ENCODE measurements at regions not wholly inside any gene's neighbourhood (a gene's known extent, or its start where the extent isn't known, plus 50 kb on each side); places are given as distances from the start of the nearest gene placed in this dataset.
"Not testable (repeated sequence)": the region's sequence is repeated elsewhere in the genome, so short reads cannot be mapped to it uniquely, and the experiment has no call there.

DNA sequence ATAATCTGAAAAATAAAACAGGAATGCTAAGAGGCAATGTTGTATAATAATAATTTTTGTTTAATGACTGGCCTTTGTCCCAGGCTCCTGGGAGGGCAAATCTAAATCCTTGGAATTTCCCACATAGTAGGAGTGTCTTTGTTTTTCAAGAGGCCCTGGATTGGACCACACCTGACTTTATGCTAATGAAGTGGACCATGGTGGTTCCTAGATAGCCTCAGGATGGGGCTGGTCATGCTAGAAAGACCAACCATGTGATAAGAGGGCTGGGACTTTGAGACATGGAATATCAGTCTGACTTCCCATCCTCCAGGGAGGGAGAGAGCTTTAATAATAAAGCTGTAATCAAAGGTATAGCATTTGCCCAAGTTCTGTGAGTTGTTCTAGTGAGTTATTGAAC, 138.2 kb upstream of the RAB4A start:
- TF ChIP-seq, protein P1, sequence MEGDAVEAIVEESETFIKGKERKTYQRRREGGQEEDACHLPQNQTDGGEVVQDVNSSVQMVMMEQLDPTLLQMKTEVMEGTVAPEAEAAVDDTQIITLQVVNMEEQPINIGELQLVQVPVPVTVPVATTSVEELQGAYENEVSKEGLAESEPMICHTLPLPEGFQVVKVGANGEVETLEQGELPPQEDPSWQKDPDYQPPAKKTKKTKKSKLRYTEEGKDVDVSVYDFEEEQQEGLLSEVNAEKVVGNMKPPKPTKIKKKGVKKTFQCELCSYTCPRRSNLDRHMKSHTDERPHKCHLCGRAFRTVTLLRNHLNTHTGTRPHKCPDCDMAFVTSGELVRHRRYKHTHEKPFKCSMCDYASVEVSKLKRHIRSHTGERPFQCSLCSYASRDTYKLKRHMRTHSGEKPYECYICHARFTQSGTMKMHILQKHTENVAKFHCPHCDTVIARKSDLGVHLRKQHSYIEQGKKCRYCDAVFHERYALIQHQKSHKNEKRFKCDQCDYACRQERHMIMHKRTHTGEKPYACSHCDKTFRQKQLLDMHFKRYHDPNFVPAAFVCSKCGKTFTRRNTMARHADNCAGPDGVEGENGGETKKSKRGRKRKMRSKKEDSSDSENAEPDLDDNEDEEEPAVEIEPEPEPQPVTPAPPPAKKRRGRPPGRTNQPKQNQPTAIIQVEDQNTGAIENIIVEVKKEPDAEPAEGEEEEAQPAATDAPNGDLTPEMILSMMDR (IDR thresholded peaks at IDR 0.05): no peak
- intact Hi-C loops (cut with DNase I; ENCODE audit: low total_unique reads): no loop called here
- Histone ChIP-seq H3K36me3 (no peaks in the 10 kb centered on the region), H3K27me3 (no peaks in the 10 kb centered on the region), H3K9me3 (no peaks in the 10 kb centered on the region), H3K4me1 (peaks cover 0 to 19% (median 1%) of the 10 kb centered on the region in 4 donors), H3K4me3 (no peak overlapping the region), H3K27ac (no peak overlapping the region)
- no peak for DNase-seq

DNA sequence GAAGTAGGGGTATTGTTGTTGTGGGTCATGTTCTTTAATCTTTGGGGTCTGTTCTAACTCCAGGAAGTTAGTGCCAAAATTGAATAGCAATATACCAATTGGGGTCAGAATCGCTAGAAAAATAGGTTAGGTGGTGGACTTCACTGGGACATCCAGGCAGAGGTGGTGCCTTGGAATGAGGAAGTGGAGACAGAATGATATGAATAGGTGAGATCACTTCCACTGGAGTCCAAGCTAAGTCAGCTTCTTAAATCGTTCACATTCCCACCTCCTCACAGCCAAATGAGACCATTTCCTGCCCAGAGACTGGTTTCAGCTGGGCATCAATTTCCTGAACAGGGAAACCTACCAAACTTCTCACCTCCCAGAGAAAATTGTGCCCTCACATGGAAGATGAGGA, 137.8 kb upstream of the RAB4A start:
- no peaks in the 10 kb centered on the region for H3K27me3 ChIP-seq
- H3K9me3 ChIP-seq: no peaks in the 10 kb centered on the region
- intact Hi-C loops (cut with DNase I; ENCODE audit: low total_unique reads): no loop called here
- TF ChIP-seq, protein P1 (IDR thresholded peaks at IDR 0.05): no peak
- no peaks in the 10 kb centered on the region for H3K36me3 ChIP-seq
- H3K27ac ChIP-seq: no peak overlapping the region
- DNase-seq: no peak
- no peak overlapping the region for H3K4me3 ChIP-seq
- peaks cover 0 to 23% (median 5%) of the 10 kb centered on the region in 4 donors for H3K4me1 ChIP-seq

DNA sequence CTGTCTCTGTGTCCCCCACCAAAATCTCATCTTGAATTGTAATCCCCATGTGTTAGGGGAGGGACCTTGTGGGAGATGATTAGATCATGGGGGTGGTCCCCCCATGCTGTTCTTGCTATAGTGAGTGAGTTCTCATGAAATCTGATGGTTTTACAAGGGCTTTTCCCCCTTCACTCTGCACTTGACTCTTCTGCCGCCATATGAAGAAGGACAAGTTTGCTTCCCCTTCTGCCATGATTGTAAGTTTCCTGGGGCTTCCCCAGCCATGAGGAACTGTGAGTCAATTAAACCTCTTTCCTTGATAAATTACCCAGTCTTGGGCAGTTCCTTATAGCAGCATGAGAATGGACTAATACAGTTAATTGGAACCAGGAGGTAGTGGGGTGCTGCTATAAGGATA, 137.1 kb upstream of the RAB4A start:
- peaks cover 0 to 23% (median 11%) of the 10 kb centered on the region in 4 donors for H3K4me1 ChIP-seq
- TF ChIP-seq, protein P1 (IDR thresholded peaks at IDR 0.05): no peak
- no peaks in the 10 kb centered on the region for H3K27me3 ChIP-seq
- H3K4me3 ChIP-seq: no peak overlapping the region
- intact Hi-C loops (cut with DNase I; ENCODE audit: low total_unique reads): no loop called here
- H3K9me3 ChIP-seq: no peaks in the 10 kb centered on the region
- H3K36me3 ChIP-seq: no peaks in the 10 kb centered on the region
- DNase-seq: no peak
- no peak overlapping the region for H3K27ac ChIP-seq

DNA sequence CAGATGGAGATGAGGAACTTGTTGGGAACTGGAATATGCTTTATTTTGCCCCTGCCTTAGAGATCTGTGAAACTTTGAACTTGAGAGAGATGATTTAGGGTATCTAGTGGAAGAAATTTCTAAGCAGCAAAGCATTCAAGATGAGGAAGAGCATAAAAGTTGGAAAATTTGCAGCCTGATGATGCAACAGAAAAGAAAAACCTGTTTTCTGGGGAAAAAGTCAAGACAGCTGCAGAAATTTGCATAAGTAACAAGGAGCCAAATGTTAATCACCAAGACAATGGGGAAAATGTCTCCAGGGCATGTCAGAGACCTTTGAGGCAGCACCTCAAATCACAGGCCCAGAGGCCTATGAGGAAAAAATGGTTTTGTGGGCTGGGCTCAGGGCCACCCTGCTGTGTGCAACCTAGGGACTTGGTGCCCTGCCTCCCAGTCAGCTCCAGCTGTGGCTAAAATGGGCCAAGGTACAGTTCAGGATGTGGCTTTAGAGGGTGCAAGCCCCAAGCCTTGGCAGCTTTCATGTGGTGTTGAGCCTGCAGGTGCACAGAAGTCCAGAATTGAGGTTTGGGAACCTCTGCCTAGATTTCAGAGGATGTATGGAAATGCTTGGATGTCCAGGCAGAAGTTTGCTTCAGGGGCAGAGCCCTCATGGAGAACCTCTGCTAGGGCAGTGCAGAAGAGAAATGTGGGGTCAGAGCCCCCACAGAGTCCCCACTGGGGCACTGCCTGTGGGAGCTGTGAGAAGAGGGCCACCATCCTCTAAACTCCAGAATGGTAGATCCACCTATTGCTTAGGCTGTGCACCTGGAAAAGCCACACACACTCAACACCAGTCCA, 136.3 kb upstream of the RAB4A start:
- H3K27ac ChIP-seq; H3K4me3 ChIP-seq; DNase-seq; intact Hi-C loops (cut with DNase I; ENCODE audit: low total_unique reads); H3K36me3 ChIP-seq; H3K9me3 ChIP-seq; H3K27me3 ChIP-seq: not testable (repeated sequence)
- peaks cover 0 to 23% (median 12%) of the 10 kb centered on the region in 4 donors for H3K4me1 ChIP-seq

DNA sequence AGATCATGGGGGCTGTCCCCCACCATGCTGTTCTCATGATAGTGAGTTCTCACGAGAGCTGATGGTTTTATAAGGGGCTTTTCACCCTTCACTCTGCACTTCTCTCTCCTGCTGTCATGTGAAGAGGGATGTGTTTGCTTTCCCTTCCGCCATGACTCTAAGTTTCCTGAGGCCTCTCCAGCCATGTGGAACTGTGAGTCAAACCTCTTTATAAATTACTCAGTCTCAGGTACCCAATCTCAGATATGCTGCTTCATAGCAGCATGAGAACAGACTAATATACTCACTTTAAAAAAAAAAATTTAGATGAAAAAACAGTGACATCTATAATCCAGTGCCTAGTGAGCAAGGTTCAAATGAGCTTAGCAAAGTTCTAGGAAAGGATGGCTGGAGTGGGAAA, 135.1 kb upstream of the RAB4A start:
- Histone ChIP-seq H3K4me3 (no peak overlapping the region), H3K9me3 (no peaks in the 10 kb centered on the region), H3K36me3 (no peaks in the 10 kb centered on the region), H3K27ac (no peak overlapping the region), H3K4me1 (peaks cover 0 to 23% (median 12%) of the 10 kb centered on the region in 4 donors), H3K27me3 (no peaks in the 10 kb centered on the region)
- TF ChIP-seq, protein P1 (IDR thresholded peaks at IDR 0.05): no peak
- no peak for DNase-seq
- intact Hi-C loops (cut with DNase I; ENCODE audit: low total_unique reads): no loop called here

DNA sequence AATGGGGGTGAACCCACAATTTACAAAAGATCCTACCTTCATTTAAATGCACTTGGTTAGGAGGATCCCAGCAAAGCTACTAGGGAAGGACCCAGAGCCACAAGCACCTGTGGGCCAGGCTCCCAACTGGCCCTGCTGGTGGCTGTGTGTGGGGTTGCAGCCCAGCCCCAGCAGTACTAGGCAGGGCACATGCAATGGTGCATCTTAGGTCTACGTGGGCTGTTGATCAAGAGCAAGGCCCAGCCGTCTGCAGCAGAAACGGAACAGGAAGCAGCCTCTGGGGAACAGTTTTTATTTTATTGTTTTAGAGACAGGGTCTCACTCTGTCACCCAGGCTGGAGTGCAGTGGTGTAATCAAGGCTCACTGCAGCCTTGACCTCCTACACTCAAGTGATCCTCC, 134.1 kb upstream of the RAB4A start:
- Histone ChIP-seq H3K27ac (no peak overlapping the region), H3K9me3 (no peaks in the 10 kb centered on the region), H3K36me3 (no peaks in the 10 kb centered on the region), H3K4me1 (peaks cover 0 to 21% (median 12%) of the 10 kb centered on the region in 4 donors), H3K4me3 (no peak overlapping the region), H3K27me3 (no peaks in the 10 kb centered on the region)
- TF ChIP-seq, protein P1 (IDR thresholded peaks at IDR 0.05): no peak
- intact Hi-C loops (cut with DNase I; ENCODE audit: low total_unique reads): no loop called here
- DNase-seq: no peak

All from tibial artery (tissue), 4 donors.